H1 (cell line): ENCODE measurements at regions not wholly inside any gene's neighbourhood (a gene's known extent, or its start where the extent isn't known, plus 50 kb on each side); places are given as distances from the start of the nearest gene placed in this dataset.

ENCODE experiments used
- CTCF ChIA-PET: fragments of 300-600 bp; sonication (Branson Sonifier 250); formaldehyde crosslinking; loops from one replicate; lab custom pipeline; 2021; ENCODE audit not compliant: partially characterized antibody; lab: Charles Lee
- POLR2A ChIA-PET: fragments of 300-600 bp; sonication (Branson Sonifier 250); formaldehyde crosslinking; loops from one replicate; lab custom pipeline; 2021; ENCODE audit warnings: inconsistent platforms; ENCODE audit not compliant: partially characterized antibody; lab: Charles Lee
- DNase-seq, 2 experiments: peaks; one replicate each; pipeline versions ENCODE4 v3.0.0 to v3.0.0-alpha.2; 2010 to 2022; ENCODE audit warnings: low spot score in 2 of 2, low read depth in 1 of 2, mixed read lengths in 1 of 2
- FAIRE-seq: peaks from 2 replicates; lab custom pipeline; 2011; peaks lifted over from hg19 to GRCh38; lab: Jason Lieb, UNC
- H2AFZ ChIP-seq: 2 replicates; pipeline ENCODE4 v1.8.1; 2012; ENCODE audit warnings: low read length, inconsistent platforms
- H2AK5ac ChIP-seq: 2 replicates; pipeline ENCODE4 v1.6.1; 2013; ENCODE audit warnings: low read depth, low read length
- H2BK120ac ChIP-seq: replicated peaks from 2 replicates; pipeline ENCODE3; 2013; ENCODE audit warnings: low read depth, low read length, inconsistent platforms
- H2BK12ac ChIP-seq: 2 replicates; pipeline ENCODE4 v1.6.1; 2013; ENCODE audit warnings: low read depth, low read length
- H2BK15ac ChIP-seq: 2 replicates; pipeline ENCODE4 v1.6.1; 2013; ENCODE audit warnings: low read length
- H2BK20ac ChIP-seq: 2 replicates; pipeline ENCODE4 v1.6.1; 2013; ENCODE audit warnings: low read length
- H2BK5ac ChIP-seq: 2 replicates; pipeline ENCODE4 v1.6.1; 2013; ENCODE audit warnings: low read depth, low read length
- H3K14ac ChIP-seq: 2 replicates; pipeline ENCODE4 v1.6.1; 2013; ENCODE audit warnings: inconsistent platforms; ENCODE audit not compliant: insufficient read length
- H3K18ac ChIP-seq: 2 replicates; pipeline ENCODE4 v1.6.1; 2013; ENCODE audit warnings: low read length; ENCODE audit errors: extremely low read depth
- H3K23ac ChIP-seq: 2 replicates; pipeline ENCODE4 v1.6.1; 2013; ENCODE audit warnings: inconsistent platforms; ENCODE audit not compliant: insufficient read length
- H3K23me2 ChIP-seq: 2 replicates; pipeline ENCODE4 v1.6.1; 2013; ENCODE audit warnings: low read depth, low read length
- H3K27ac ChIP-seq: 2 replicates; pipeline ENCODE4 v1.6.1; 2011; ENCODE audit warnings: low read depth, low read length, inconsistent platforms
- H3K27me3 ChIP-seq, 4 experiments: replicated peaks in 1 of 4; 1 replicate in 1 of 4; 2 replicates in 3 of 4; pipeline versions ENCODE4 v1.6.1 to v1.8.1; 2011 to 2013; ENCODE audit warnings: low read length in 3 of 4, mild to moderate bottlenecking in 3 of 4, inconsistent platforms in 2 of 4, mixed read lengths in 2 of 4, moderate library complexity in 1 of 4; ENCODE audit not compliant: control insufficient read depth in 3 of 4, insufficient read depth in 3 of 4; ENCODE audit errors: extremely low read depth in 1 of 4
- H3K36me3 ChIP-seq, 4 experiments: 2 replicates each; pipeline versions ENCODE4 v1.6.1 to v1.8.1; 2011 to 2013; ENCODE audit warnings: mild to moderate bottlenecking in 4 of 4, low read length in 3 of 4, moderate library complexity in 2 of 4, control low read depth in 1 of 4, inconsistent platforms in 1 of 4; ENCODE audit not compliant: insufficient read depth in 4 of 4, control insufficient read depth in 2 of 4
- H3K4ac ChIP-seq: replicated peaks from 2 replicates; pipeline ENCODE3; 2013; ENCODE audit warnings: low read length, low read depth, mixed read lengths, inconsistent platforms; ENCODE audit not compliant: insufficient read length
- H3K4me1 ChIP-seq, 4 experiments: replicated peaks in 1 of 4; 1 replicate in 1 of 4; 2 replicates in 3 of 4; pipeline versions ENCODE4 v1.6.1 to v1.8.1; 2011 to 2013; ENCODE audit warnings: low read length in 3 of 4, inconsistent platforms in 2 of 4, mixed read lengths in 1 of 4; ENCODE audit not compliant: insufficient read depth in 4 of 4, control insufficient read depth in 3 of 4
- H3K4me2 ChIP-seq, 2 experiments: 2 replicates each; pipeline versions ENCODE4 v1.6.1 to v1.8.1; 2011 to 2013; ENCODE audit warnings: low read depth in 2 of 2, low read length in 2 of 2, control low read depth in 1 of 2, inconsistent platforms in 1 of 2, mild to moderate bottlenecking in 1 of 2; ENCODE audit not compliant: insufficient read depth in 1 of 2
- H3K4me3 ChIP-seq, 4 experiments: fragments of 200-600, 300-600 bp in 1 of 4; sonication (generic), shearing (Covaris generic), sonication (Bioruptor Twin) in 1 of 4; 2 replicates each; pipeline versions ENCODE4 v1.5.1 to v1.8.1; 2011 to 2016; ENCODE audit warnings: low read length in 4 of 4, low read depth in 3 of 4, control low read depth in 2 of 4, inconsistent platforms in 2 of 4, mild to moderate bottlenecking in 2 of 4, mixed read lengths in 1 of 4, moderate library complexity in 1 of 4; ENCODE audit not compliant: insufficient read depth in 2 of 4; ENCODE audit errors: extremely low read depth in 1 of 4
- H3K56ac ChIP-seq: replicated peaks from 2 replicates; pipeline ENCODE3; 2013; ENCODE audit warnings: low read depth, mild to moderate bottlenecking, mixed read lengths, low read length, inconsistent platforms; ENCODE audit not compliant: insufficient read length
- H3K79me1 ChIP-seq: 2 replicates; pipeline ENCODE4 v1.6.1; 2013; ENCODE audit warnings: low read depth, low read length, control low read depth
- H3K79me2 ChIP-seq, 2 experiments: 2 replicates each; pipeline versions ENCODE4 v1.6.1 to v1.8.1; 2012 to 2013; ENCODE audit warnings: low read length in 2 of 2, mild to moderate bottlenecking in 2 of 2, inconsistent platforms in 1 of 2; ENCODE audit not compliant: insufficient read depth in 2 of 2, control insufficient read depth in 1 of 2
- H3K9ac ChIP-seq, 4 experiments: replicated peaks in 1 of 4; 1 replicate in 1 of 4; 2 replicates in 3 of 4; pipeline versions ENCODE4 v1.6.1 to v1.8.1; 2011 to 2013; ENCODE audit warnings: low read depth in 3 of 4, low read length in 3 of 4, control low read depth in 2 of 4, mild to moderate bottlenecking in 2 of 4, moderate library complexity in 2 of 4, inconsistent platforms in 1 of 4; ENCODE audit errors: extremely low read depth in 1 of 4
- H3K9me3 ChIP-seq, 2 experiments: 2 replicates each; pipeline versions ENCODE4 v1.6.1 to v1.8.1; 2012 to 2013; ENCODE audit warnings: mild to moderate bottlenecking in 2 of 2, moderate library complexity in 2 of 2, control low read depth in 1 of 2, inconsistent platforms in 1 of 2, low read depth in 1 of 2, low read length in 1 of 2, mixed read lengths in 1 of 2; ENCODE audit not compliant: insufficient read depth in 2 of 2
- H4K20me1 ChIP-seq, 2 experiments: replicated peaks in 1 of 2; 2 replicates each; pipeline versions ENCODE3 to v1.8.1; 2011 to 2013; ENCODE audit warnings: inconsistent platforms in 2 of 2, low read length in 2 of 2, mild to moderate bottlenecking in 1 of 2; ENCODE audit not compliant: insufficient read depth in 2 of 2, control insufficient read depth in 1 of 2
- H4K5ac ChIP-seq: 2 replicates; pipeline ENCODE4 v1.6.1; 2013; ENCODE audit warnings: low read length, low read depth, mixed read lengths, inconsistent platforms; ENCODE audit not compliant: insufficient read length
- H4K8ac ChIP-seq: 2 replicates; pipeline ENCODE4 v1.8.0; 2013; ENCODE audit warnings: mild to moderate bottlenecking, moderate library complexity, low read length, inconsistent platforms; ENCODE audit not compliant: insufficient read depth; ENCODE audit errors: extremely low read depth
- H4K91ac ChIP-seq: replicated peaks from 2 replicates; pipeline ENCODE3; 2013; ENCODE audit warnings: low read length, mixed read lengths, inconsistent platforms; ENCODE audit not compliant: insufficient read length
- RNF2 ChIP-seq: fragments of 200-900, 300-1000 bp; sonication (generic); IDR thresholded peaks from 2 replicates; pipeline ENCODE4 v1.7.1; 2016; ENCODE audit warnings: borderline replicate concordance, low read depth, mild to moderate bottlenecking, antibody characterized with exemption, low read length; ENCODE audit not compliant: poor library complexity, severe bottlenecking; ENCODE audit errors: missing control alignments
- ZNF274 ChIP-seq: IDR thresholded peaks from 2 replicates; pipeline ENCODE4 v1.7.0; 2012; ENCODE audit warnings: low read length, borderline replicate concordance; ENCODE audit errors: extremely low read depth

GRCh38 chrX:123086768-123087167 lies 97.3 kb upstream of the GRIA3 start (continued):
- TF ChIP-seq RNF2: no peak
- TF ChIP-seq, all 59 proteins: peak for 0

- no peak for FAIRE-seq
- no peak overlapping the region for H4K5ac ChIP-seq
- TF ChIP-seq ZNF274: no peak
- TF ChIP-seq, all 59 proteins: peak for 0
Measured at GRCh38 chrX:123087326-123087725, 96.8 kb upstream of the GRIA3 start.

More at GRCh38 chrX:123087326-123087725, 96.8 kb upstream of the GRIA3 start:
- H4K8ac ChIP-seq: no peak overlapping the region
- no peak overlapping the region for H2BK15ac ChIP-seq
- H3K27me3 ChIP-seq: no peaks in the 10 kb centered on the region
- no peak overlapping the region for H3K4ac ChIP-seq
- H3K23me2 ChIP-seq: no peaks in the 10 kb centered on the region; the same call in 1 of the 2 replicates
- no peak for DNase-seq
- H3K79me2 ChIP-seq: no peaks in the 10 kb centered on the region
- H3K9ac ChIP-seq: no peak overlapping the region
- peaks cover 0 to 2% (median 0%) of the 10 kb centered on the region in 4 experiments; a peak in 3 of 7 replicates for H3K4me1 ChIP-seq
- no peak overlapping the region for H2BK12ac ChIP-seq
- H3K4me3 ChIP-seq: no peak overlapping the region
- no peak overlapping the region for H3K4me2 ChIP-seq
- no peaks in the 10 kb centered on the region for H3K9me3 ChIP-seq
- no peaks in the 10 kb centered on the region for H4K20me1 ChIP-seq
- H2BK20ac ChIP-seq: no peak overlapping the region
- CTCF ChIA-PET: no interaction called here
- no peak overlapping the region for H4K91ac ChIP-seq
- no peak overlapping the region for H3K23ac ChIP-seq
- POLR2A ChIA-PET: no interaction called here
- H3K36me3 ChIP-seq: no peaks in the 10 kb centered on the region
- H3K18ac ChIP-seq: no peak overlapping the region
- no peak overlapping the region for H2BK5ac ChIP-seq
- H2BK120ac ChIP-seq: no peak overlapping the region
- no peaks in the 10 kb centered on the region for H3K79me1 ChIP-seq
- no peak overlapping the region for H3K56ac ChIP-seq
- no peak overlapping the region for H3K27ac ChIP-seq
- no peak overlapping the region for H2AFZ ChIP-seq
- no peak overlapping the region for H3K14ac ChIP-seq
- H2AK5ac ChIP-seq: no peak overlapping the region
